HCT116 (cell line): ENCODE measurements at regions not wholly inside any gene's neighbourhood (a gene's known extent, or its start where the extent isn't known, plus 50 kb on each side); places are given as distances from the start of the nearest gene placed in this dataset.

ENCODE experiments used
- CEBPB ChIP-seq: IDR thresholded peaks from 2 replicates; pipeline ENCODE4 v1.6.1; 2012; ENCODE audit warnings: low read depth
- EZH2 ChIP-seq: fragments of 200-600 bp; sonication (generic); IDR thresholded peaks from 2 replicates; pipeline ENCODE4 v1.6.1; 2017; ENCODE audit warnings: antibody characterized with exemption, mixed run types
- JUND ChIP-seq: IDR thresholded peaks from 2 replicates; pipeline ENCODE4 v1.6.1; 2012
- POLR2A ChIP-seq: IDR thresholded peaks from 2 replicates; pipeline ENCODE4 v1.7.0; 2011; ENCODE audit warnings: borderline replicate concordance; ENCODE audit not compliant: insufficient read depth, insufficient read length; ENCODE audit errors: extremely low read depth
- SIN3A ChIP-seq: IDR thresholded peaks from 2 replicates; pipeline ENCODE4 v1.6.1; 2012; ENCODE audit warnings: low read depth
- SP1 ChIP-seq: IDR thresholded peaks from 2 replicates; pipeline ENCODE4 v1.6.1; 2012; ENCODE audit warnings: low read depth
- TCF7L2 ChIP-seq: IDR thresholded peaks from 2 replicates; pipeline ENCODE4 v1.7.0; 2011; ENCODE audit warnings: borderline replicate concordance, inconsistent platforms; ENCODE audit not compliant: insufficient read depth, insufficient read length; ENCODE audit errors: extremely low read depth
- ZFX ChIP-seq: fragments of 450-650 bp; IDR thresholded peaks from 2 replicates; pipeline ENCODE4 v1.6.1; 2017
- TF ChIP-seq, protein P1 (sequence below): IDR thresholded peaks from 2 replicates; pipeline ENCODE4 v1.6.1; 2012
- TF ChIP-seq, protein P2 (sequence below): IDR thresholded peaks from 2 replicates; pipeline ENCODE4 v1.6.1; 2012; ENCODE audit warnings: low read depth
- TF ChIP-seq, protein P3 (sequence below), 3 experiments: fragments of 200-600 bp in 1 of 3; sonication (generic) in 1 of 3; IDR thresholded peaks in 2 of 3; conservative IDR thresholded peaks in 1 of 3; 2 replicates each; pipeline ENCODE4 v1.5.1; 2012 to 2017; ENCODE audit warnings: low read depth in 2 of 3, low read length in 2 of 3, antibody characterized with exemption in 1 of 3, borderline replicate concordance in 1 of 3, control low read depth in 1 of 3, mild to moderate bottlenecking in 1 of 3, mixed read lengths in 1 of 3, mixed run types in 1 of 3, moderate library complexity in 1 of 3; ENCODE audit not compliant: insufficient read depth in 1 of 3

DNA sequence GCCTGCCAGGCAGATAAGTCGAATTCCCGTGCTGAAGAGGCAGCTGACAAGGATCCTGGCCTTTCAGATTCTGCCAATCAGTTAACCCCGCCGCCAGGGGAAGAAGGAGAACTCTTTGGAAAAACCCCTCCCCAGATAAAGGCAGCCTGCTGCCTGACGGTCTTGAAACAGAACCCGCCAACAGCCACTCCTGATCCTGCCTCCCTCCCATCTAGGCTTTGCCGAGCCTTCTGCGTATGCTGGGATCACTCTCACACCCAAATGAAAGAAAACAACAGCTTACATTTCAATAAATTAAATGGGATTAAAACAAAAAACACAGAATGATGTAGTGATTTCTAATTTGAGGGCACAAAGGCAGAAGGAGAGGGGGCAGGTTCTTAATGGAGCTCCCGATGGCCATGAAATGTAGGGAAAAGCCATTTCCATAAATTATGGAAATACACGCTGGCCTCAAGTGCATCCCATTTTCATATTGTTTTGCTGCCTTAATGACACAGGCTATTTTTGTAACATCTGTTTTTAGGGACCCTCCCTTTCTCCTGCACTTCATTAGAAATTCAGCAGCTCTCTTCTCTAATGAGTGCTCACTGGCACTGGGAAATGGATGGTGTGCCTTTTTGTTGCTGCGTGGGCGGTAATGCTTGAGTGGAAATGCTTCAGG lies 319.1 kb downstream of the MED10 start:
- TF ChIP-seq, protein P1, sequence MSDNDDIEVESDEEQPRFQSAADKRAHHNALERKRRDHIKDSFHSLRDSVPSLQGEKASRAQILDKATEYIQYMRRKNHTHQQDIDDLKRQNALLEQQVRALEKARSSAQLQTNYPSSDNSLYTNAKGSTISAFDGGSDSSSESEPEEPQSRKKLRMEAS = no peak
- no peak for TF ChIP-seq POLR2A
- TF ChIP-seq, protein P2, sequence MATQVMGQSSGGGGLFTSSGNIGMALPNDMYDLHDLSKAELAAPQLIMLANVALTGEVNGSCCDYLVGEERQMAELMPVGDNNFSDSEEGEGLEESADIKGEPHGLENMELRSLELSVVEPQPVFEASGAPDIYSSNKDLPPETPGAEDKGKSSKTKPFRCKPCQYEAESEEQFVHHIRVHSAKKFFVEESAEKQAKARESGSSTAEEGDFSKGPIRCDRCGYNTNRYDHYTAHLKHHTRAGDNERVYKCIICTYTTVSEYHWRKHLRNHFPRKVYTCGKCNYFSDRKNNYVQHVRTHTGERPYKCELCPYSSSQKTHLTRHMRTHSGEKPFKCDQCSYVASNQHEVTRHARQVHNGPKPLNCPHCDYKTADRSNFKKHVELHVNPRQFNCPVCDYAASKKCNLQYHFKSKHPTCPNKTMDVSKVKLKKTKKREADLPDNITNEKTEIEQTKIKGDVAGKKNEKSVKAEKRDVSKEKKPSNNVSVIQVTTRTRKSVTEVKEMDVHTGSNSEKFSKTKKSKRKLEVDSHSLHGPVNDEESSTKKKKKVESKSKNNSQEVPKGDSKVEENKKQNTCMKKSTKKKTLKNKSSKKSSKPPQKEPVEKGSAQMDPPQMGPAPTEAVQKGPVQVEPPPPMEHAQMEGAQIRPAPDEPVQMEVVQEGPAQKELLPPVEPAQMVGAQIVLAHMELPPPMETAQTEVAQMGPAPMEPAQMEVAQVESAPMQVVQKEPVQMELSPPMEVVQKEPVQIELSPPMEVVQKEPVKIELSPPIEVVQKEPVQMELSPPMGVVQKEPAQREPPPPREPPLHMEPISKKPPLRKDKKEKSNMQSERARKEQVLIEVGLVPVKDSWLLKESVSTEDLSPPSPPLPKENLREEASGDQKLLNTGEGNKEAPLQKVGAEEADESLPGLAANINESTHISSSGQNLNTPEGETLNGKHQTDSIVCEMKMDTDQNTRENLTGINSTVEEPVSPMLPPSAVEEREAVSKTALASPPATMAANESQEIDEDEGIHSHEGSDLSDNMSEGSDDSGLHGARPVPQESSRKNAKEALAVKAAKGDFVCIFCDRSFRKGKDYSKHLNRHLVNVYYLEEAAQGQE = no peak
- TF ChIP-seq EZH2 = no peak
- TF ChIP-seq SP1 = no peak
- TF ChIP-seq CEBPB = no peak
- no peak for TF ChIP-seq JUND
- TF ChIP-seq SIN3A = no peak
- no peak for TF ChIP-seq TCF7L2
- TF ChIP-seq, protein P3, sequence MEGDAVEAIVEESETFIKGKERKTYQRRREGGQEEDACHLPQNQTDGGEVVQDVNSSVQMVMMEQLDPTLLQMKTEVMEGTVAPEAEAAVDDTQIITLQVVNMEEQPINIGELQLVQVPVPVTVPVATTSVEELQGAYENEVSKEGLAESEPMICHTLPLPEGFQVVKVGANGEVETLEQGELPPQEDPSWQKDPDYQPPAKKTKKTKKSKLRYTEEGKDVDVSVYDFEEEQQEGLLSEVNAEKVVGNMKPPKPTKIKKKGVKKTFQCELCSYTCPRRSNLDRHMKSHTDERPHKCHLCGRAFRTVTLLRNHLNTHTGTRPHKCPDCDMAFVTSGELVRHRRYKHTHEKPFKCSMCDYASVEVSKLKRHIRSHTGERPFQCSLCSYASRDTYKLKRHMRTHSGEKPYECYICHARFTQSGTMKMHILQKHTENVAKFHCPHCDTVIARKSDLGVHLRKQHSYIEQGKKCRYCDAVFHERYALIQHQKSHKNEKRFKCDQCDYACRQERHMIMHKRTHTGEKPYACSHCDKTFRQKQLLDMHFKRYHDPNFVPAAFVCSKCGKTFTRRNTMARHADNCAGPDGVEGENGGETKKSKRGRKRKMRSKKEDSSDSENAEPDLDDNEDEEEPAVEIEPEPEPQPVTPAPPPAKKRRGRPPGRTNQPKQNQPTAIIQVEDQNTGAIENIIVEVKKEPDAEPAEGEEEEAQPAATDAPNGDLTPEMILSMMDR (IDR thresholded peaks at IDR 0.05 in 2 of 3, conservative IDR thresholded peaks at IDR 0.05 in 1 of 3; ENCODE audit: borderline replicate concordance in 1 of 3, insufficient read depth in 1 of 3, low read depth in 2 of 3, low read length in 2 of 3) = no peak
- TF ChIP-seq ZFX = no peak
